NCI-H524 (cell line): ENCODE measurements at regions not wholly inside any gene's neighbourhood (a gene's known extent, or its start where the extent isn't known, plus 50 kb on each side); places are given as distances from the start of the nearest gene placed in this dataset.

Experiments
- DNase-seq, 2 experiments: peaks; one replicate each; lab custom pipeline; 2025; lab: John Stamatoyannopoulos, UW

DNA sequence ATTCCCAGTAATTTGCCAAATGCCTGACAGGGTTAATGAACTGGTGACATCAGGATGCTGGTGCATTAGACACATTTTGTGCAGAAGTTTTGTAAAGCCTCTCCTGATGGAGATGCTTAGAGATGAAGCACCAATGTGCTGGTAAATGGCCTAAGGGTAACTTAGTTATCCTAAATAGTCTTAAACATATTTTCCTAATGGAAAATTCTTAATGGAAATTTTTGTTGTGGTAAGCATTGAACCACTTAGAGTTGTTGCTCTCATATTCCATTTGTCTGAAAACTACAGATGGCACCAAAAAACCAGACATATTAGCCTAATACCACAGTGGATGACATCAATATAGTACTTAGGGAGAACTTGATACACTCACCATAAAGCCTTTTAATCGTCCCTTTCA, 154.5 kb upstream of the ANK2 start:
- DNase-seq = peak; percentile 57 to 69

DNA sequence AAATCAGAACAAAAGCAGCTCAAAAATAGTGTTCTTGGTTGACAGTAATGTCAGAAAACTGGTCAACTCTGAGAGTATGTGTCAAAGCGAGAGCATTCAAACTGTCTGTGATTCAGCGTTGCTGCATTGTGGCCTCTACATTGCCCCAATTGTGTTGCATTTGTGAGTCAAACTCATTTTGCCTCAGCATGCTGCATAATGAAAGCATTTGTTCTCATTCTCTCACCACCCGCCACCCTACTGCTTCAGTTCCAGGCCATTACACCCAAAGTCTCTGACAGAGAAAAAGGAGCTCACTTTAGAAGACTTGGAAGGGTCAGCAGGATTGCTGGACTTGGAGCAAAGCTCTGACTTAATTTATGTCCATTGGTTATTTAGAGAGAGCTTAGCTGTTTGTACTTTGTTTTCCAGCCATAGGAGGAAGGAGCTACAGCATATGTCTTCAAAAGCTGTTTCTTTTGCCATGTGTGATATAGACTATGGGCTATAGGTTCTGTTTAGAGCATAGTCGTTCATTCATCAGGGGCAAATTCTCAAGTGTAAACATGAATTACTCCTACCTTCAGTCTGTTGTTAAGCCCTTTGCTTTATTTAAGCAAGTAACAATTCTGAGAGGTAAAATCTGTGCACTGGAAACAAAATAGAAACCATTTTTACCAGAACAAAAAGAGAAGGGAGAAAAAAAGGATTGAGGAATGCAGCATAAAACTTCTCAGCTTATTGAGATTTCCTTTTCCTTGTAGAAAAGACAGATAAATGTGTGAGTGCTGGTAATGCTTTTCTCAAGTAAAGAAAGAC, 153.4 kb upstream of the ANK2 start:
- DNase-seq = peak in 1 of 2 experiments; percentile 19

DNA sequence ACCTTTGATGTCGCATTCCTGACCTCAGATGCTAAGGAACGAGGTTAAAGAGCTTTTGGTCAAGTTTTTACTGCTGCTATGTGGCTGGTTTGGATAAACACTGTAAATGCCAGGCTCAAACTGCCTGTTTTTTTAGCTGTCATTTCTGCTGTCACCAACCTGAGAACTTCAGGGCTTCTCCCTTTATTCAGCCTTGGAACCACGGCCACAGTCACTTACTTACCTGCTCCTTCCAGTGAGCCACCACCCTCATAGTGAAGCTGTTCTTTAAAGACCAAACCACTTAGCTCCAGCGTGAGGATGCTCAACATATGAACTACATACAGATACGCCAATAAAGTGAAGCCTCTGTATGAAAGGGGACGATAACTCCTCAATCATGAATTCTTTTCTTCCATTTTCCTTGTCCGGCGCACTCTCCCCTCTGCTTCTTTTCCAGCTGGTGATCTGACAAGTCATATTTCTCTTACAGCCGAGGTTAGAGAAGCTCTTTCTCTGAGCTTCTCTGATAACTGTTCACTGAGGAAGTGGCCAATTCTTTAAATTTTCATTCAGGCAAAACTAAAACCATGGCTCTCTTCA, 152.8 kb upstream of the ANK2 start:
- DNase-seq = peak in 1 of 2 experiments; percentile 28

DNA sequence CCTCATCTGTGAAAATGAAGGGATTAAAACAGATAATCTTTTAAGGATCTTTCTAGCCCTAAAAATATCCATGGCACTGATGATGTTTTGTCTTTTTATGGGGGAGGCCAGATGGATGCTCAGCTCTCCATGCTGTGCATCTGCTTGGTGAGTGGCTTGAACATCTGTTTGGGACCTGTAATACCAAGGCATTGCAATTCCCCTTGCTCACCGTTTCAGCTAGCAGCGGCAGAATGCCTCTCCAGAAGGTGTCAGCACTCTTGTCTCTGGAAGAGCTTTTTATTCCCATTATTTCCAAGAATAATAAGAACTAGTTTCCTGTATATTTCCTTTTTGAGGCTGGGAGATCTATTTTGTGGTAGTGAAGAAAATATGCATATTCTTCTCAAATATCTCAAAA, 151.9 kb upstream of the ANK2 start:
- DNase-seq = peak; percentile 82 to 94

DNA sequence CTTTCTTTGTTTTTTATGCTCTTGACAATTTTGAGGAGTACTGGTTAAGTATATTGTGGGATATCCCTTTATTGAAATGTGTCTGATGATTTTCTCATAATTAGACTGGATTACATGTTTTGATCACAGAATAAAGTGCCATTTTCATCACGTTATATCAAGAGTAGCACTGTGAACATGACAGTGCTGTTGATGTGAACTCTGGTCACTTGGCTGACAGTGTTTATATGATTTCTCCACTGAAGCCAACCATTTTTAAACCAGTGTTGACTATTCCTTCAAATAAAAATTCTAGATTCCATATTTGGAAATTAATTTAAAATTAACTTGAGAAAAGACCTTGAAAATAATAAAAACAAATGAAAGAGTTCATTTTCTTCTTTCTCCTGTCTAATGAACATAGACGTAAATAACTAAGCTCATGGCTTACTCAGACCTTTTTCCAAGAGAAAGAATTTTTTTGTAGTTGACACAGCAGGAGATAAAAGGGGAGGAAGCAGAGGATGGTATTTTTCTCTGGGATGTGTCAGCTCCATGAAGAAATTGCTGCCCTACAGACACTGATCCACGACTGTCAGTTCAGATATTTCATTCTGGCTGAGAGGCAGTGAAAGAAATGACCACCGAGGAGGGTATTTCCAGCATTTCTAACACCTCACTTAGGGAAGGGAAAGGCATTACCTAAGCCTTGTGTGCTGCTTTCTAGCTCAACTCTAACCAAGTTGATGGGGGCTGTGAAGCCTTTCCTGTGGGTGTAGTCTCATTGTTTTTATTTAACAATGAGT, 150.9 kb upstream of the ANK2 start:
- DNase-seq = no peak

DNA sequence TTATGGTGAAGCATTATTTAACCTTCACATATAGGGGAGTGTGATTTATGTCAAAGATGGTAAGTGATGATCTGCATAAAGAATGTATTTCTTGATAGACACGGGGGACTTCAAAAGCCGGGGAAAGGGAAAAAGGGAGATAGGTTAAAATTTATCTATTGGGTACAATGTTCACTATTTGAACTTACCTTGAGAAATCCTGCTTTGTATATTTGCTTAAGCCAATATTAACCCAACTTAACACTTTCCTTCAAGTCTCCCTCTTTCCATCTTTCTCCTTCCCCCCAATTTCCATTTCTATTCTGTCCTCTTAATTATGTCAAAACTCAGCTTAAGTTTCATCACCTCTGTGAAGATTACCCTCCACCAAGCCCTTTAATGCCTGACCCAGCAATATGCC, 149.0 kb upstream of the ANK2 start:
- DNase-seq = no peak

DNA sequence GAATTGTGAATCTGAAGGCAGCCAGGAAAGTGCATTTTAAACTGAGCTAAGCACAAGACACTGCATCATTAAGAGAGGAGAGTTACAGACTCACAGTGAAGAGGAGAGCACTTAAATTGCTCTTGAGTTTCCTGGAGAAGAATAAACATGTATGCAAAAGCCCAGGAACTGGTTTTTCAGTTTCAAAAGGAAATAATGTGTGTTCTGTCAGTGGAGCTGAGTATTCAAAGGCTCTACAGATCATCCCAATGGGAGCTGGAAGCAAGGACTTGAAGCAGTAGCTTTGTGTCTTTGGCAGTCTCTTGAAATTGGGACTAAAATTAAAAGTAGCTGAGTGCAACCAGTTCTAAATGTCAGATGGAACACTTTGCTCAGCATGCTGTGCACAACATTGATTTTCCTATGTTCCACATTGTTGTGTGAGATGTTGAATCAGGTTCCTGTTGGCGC, 147.5 kb upstream of the ANK2 start:
- DNase-seq = no peak

DNA sequence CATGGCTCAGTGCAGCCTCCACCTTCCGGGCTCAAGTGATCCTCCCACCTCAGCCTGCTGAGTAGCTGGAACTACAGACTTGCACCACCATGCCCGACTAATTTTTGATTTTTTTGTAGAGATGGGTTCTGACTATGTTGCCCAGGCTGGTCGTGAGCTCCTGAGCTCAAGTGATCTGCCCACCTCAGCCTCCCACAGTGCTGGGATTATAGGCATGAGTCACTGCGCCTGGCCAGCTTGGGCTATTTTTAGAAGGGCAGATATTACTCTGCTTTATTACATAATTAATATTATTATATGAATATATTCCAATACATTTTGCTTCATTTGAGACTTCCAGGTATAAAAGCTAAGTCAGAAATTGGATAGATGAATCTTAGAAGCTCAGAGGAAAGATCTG, 143.7 kb upstream of the ANK2 start:
- no peak for DNase-seq

DNA sequence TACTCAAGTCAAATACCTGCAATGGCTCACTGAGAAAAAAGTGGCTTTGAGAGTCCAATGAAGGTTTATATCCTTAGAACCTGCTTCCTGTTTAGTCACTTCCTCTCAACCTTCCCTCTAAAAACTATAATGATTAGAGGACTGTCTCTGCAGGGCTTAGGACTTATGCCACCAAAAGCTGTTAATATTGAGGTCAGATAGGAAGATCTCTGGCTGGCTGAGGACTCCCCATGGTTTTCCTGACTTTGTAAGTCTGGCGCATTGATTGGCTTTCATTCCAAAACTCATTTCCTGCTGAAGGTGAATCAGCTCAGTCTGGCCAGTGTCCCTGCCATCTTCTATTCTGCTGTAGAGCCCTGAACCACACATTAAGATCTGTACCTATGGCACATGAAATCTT, 140.9 kb upstream of the ANK2 start:
- no peak for DNase-seq

DNA sequence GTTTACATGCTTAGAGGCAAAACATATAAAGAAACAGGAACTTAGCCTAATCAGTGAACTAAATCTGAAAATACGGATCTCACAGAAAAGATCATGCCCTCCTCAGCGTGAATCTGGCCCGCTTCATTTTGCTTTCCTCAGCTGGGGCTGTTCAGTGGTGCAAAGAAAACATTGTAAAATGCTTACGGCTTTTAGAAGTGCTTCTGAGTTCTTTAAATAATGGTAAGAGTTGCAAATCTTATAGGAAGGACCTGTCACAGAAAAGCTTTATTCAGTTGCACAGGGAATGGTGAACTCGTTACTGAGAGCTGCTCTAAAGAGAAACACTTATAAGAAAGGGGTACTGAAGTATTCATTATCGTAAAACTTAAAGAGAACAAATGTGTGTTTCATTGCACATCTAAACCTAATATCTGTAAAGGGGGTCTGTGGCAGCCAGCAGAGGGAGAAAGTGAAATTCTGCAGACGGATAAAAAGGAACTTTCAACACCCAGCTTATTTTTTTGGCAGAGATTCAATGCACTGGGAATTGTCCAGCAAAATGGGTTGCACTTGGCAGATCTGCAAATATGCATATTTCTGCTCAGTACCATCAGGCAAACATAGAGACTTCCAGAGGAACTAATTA, 139.2 kb upstream of the ANK2 start:
- peak in 1 of 2 experiments; percentile 17 for DNase-seq

DNA sequence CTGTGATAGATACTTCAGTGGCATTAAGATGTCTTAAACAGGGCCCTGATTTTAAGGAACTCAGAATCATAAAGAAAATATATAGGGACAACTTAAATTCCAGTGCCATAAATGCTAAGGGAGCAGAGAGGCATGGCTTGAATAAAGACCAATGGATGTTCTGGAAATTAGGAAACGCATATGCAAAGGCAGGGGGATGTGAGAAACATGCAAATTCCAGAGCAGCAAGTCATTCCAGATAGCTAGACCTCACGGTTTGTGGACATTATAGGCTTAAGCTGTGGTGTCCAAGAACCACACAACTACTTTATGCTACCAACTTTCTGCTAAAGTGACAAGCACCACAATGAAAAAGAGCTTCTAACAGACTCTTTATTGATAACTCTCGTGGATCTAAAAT, 132.6 kb upstream of the ANK2 start:
- DNase-seq = no peak

DNA sequence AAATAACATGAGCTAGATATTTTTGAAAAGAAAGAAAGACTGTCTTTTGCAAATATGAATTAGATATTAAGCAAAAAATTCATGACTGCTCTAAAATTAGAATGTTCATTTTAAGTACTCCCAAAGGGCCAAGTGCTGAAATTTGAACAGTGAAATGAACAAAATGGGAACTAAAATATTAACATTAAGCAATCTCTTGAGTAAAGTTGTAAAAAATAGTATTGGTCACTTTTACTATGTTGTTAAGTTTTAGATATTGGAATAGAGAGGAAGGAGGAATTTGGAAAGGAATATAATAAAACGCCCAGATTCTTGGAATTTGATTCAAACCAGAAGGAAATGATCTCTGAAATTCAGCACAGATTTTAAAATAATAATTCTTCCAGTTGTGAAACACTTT, 125.9 kb upstream of the ANK2 start:
- DNase-seq = no peak

DNA sequence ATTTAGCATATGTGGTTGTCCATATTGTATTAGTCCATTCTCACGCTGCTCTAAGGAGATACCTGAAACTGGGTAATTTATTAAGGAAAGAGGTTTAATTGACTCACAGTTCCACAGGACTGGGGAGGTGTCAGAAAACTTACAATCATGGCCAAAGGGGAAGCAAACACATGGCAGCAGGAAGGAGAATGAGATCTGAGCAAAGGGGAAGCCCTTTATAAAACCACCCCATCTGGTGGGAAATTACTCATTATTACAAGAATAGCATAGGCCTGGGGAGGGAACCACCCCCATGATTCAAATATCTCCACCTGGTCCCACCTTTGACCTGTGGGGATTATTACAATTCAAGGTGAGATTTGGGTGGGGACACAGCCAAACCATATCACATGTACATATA, 122.6 kb upstream of the ANK2 start:
- DNase-seq = peak in 1 of 2 experiments; percentile 8

DNA sequence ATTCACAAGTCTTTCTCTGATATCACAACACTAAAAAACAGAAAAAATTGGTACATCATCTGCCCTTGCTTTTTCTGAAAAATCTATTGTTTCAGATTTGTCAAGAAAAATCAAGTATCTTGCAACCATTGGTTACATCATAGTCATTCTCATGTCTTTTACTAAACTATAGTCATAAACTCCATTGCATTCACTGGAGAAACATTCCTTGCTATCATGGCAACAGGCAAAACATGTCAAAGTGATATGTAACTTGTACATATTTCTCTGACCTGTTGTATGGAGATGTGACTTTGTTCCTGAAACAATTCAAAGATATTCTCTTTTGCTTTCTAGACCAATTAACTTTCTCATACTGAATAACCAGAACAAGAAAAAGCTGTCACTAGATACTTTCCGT, 121.9 kb upstream of the ANK2 start:
- DNase-seq = no peak

DNA sequence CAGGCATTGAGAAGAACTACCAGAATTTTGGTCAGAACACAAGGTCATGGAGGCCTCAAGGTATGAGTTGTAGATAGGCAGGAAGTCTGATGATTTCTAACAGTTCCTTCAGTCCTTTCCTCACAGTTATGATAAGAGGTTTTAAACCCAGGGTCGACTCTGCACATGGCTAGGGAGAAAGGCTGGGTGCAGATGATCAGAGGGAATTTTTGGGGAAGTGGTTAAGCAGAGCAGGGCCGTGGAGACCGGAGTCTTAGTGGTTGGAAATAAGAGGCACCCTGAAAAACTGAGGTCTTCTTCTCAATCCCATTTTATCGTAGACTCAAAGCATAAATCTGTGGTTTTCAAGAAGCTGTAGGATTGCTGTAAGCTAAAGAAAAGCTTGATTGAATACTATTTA, 118.5 kb upstream of the ANK2 start:
- no peak for DNase-seq

DNA sequence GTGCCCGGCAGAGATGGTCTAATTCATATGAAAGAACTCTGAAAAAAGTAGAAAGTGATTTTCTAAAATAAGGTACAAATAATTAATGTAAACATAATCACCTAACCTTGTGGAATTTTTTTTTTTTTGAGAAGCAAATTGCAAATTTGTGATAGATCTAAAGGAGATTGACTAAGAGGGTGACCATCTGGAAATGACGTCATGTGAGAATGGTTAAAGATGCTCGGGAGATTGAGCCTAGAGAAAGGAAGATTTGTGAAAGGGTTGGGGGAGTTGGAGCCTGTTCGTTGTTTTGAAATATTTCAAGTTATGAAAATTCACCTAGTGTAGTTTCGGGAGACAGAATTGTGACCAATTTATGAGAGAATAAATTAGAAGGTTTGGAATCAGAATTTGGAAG, 115.7 kb upstream of the ANK2 start:
- DNase-seq = no peak

DNA sequence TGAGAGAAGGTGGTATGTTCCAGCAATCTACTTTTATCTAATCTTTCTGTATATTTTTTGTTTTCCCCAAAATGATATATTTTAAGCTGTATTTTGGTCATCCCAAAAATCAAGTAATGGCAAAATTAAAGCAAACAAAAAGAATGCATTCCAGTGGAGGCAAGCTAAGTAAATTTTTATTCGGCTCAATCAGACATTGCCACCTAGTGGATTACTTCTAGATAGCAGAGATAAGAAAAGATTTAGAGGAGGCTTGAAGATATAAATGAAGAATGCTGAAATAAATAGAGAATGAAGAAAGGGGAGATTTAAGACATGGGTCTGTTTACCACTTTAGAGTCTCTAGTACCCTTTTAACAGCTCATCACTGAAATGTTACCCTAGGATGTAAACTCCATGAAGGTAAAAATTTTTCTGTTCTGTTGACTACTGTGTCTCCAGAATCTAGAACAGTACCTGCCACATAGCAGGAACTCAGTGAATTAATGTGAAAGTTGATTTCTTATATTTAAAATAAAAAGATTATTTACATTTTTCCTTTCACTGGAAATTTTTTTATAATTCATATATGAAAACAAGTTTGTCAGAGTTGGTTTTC, 110.9 kb upstream of the ANK2 start:
- peak; percentile 5 to 38 for DNase-seq

DNA sequence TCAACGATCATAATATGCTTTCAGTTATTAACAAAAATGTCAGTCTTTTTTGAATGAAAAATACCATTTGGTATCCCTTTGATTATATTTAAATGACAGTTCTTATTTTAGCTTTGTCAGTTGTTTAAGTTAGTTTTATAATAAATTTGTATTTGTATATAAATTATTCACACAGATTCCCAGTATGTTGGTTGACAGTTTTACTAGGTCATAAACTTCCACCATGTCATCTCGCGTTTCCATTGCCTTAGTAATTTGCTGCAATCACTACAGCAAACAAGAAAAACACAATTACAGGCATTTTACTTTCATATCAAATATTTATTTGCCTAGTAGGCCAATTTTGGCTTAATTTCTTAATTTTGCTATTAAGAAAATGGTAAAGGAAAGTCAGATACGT, 109.6 kb upstream of the ANK2 start:
- no peak for DNase-seq

DNA sequence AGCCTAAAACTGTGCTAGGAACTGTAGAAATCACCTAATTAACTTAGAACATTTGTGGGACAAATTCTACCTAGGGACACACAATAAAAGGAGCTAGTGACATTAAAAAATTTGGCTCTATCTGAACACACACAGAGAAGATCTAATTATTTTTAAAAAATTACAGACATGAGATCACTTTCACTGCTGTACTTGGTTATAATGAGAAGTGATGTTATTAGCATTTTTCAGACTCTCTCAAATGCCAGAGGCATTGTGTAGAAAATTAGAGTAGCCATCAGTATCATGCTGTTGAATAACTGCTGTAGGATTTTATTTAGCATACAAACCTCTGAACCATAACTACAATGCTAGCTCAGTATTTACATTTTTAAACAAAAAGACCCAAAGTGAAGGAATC, 109.1 kb upstream of the ANK2 start:
- DNase-seq = no peak

DNA sequence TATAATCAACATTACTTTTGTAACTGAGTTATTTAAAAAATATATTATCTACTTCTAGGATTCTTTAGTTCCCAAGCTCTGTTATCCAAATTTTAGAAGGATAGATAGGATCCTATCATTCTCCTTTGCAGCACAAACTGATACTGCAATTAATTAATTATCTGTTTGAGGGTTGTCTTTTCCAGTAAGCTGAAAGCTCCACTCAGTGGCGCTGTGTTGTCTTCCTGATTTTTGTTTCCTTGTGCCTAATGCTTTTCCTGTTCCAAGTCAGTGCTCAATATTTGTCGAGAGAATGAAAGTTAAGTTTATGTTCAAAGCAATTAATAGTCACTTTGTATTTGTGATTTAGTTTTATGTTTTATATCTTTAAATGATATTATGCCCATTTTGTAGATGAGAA, 107.4 kb upstream of the ANK2 start:
- peak; percentile 5 to 44 for DNase-seq

DNA sequence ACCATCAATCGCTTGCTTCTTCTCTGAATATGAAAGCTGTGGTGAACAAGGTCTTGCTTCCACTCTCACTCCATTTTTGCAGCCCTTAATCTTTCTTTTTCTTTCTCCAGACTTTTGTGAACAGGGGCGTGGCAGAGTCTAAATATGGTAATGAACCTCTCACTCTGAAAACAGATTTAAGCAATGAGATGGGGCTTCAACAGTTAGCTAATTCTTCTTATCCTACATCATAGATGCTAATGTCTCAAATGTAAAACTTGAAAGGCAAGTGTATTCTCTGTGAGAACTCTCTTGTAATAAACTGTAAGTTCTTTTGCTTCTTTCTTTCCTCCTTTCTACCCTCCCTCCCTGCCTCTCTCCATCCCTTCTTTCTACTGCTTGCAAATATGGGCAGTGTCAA, 106.5 kb upstream of the ANK2 start:
- no peak for DNase-seq

DNA sequence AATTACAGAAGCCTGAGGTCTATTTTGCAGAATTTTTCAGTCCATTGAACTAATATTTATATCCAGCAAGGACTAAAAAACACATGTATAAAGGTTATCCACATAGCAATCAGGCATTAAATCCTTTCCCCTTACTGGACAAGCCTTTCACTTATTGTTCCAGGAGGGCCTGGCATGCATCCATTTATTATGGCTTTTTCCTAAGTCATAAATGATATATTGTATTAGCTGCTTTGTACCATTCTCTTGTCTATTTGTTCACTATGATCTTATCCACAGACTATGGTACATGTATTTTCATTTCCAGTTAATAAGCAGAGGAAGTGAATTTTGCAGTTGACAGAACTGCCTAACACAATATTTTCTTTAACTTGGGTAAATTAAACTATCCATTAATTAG, 105.4 kb upstream of the ANK2 start:
- DNase-seq = no peak
